Testis (tissue), 2 donors: ENCODE measurements at regions not wholly inside any gene's neighbourhood (a gene's known extent, or its start where the extent isn't known, plus 50 kb on each side); places are given as distances from the start of the nearest gene placed in this dataset.

Experiments
- CTCF ChIP-seq, 3 experiments: fragments of 450-650 bp in 2 of 3; fragments of 200-600 bp in 1 of 3; sonication (generic) in 1 of 3; IDR thresholded peaks; one replicate each; pipeline ENCODE4 v1.5.1; 2016 to 2019; ENCODE audit warnings: antibody characterized with exemption in 3 of 3, mild to moderate bottlenecking in 2 of 3, moderate library complexity in 1 of 3
- POLR2A ChIP-seq: fragments of 450-650 bp; IDR thresholded peaks from one replicate; pipeline ENCODE4 v1.6.1; 2017; ENCODE audit warnings: antibody characterized with exemption, mild to moderate bottlenecking, moderate library complexity

GRCh38 chr14:100430571-100430970, 107.4 kb downstream of the SLC25A47 start:
- TF ChIP-seq CTCF (IDR thresholded peaks at IDR 0.05) (no peak), POLR2A (no peak)
